Iris pigment epithelial cell (primary cell): ENCODE measurements at regions not wholly inside any gene's neighbourhood (a gene's known extent, or its start where the extent isn't known, plus 50 kb on each side); places are given as distances from the start of the nearest gene placed in this dataset.

ENCODE experiments used
- DNase-seq: peaks from one replicate; pipeline ENCODE4 v3.0.0-alpha.2; 2011; ENCODE audit warnings: low read depth

DNA sequence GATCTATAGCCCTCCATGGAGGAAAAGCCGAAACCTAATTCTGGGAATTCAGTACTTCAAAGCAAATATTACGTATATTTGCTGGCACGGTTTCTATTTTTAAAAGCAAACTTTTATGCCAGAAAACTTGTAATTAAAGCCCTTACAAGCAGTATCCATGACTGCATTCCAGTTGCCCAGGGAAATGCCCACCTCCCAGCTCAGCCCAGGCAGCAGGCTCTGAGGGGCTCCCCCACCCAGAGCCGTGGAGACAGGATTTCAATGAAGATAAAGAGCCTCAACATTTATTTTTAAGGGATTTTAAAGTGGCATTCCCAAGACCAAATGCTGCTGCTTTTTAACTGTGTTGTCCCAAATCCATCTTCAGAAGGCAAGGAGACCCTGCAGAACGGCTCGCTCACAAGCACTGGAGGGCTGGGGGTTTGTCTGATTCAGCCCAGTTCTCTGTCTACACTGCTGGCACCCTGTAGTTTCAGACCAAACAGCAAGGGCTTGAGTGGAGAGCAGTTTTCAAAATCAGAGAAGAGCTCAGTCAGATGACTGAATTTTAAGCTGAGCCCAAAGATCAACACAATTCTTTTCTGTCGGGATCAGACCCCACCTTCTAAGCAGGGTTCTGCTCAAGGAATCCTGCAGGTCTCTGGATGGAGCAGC lies 105.1 kb downstream of the KCNF1 start:
- no peak for DNase-seq

DNA sequence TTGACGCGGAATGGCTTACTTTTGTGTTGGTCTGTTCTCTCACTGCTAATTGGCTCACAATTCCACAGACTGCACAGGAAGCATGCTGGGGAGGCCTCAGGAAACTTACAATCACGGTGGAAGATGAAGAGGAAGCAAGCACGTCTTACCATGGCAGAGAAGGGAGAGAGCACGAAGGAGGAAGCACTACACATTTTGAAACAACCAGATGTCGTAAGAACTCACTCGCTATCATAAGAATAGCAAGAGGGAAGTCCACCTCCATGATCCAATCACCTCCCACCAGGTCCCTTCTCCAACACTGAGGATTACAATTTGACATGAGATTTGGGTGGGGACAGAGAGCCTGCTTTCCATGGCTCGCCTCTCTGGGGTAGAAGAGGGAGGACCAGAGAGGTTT lies 106.2 kb downstream of the KCNF1 start:
- DNase-seq, result no peak

DNA sequence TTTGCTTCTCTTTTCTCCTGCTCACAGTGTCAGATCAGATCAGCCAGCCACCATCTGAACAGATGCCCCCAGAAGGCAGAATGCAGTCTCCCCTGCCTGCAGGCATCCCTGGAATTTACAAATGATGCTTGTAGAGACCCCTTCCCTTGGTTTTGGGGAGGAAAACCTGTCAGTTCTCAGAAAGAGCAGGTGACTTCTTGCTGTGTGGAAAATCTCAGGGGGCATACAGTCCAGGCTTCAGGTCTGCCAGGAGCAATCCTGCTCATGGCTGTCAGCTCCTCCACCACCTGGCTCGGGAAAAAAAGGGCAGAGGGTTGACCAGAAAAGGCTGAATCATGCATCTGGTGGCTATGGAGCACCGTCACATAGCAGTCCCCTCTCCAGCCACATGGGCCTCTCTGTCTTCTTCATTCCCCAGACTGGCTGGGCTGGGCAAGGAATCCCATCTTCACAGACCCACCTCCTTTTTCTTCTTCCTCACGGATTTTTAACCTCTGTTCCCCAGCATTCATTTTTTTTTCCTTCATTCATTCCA lies 107.0 kb downstream of the KCNF1 start:
- DNase-seq, result no peak

DNA sequence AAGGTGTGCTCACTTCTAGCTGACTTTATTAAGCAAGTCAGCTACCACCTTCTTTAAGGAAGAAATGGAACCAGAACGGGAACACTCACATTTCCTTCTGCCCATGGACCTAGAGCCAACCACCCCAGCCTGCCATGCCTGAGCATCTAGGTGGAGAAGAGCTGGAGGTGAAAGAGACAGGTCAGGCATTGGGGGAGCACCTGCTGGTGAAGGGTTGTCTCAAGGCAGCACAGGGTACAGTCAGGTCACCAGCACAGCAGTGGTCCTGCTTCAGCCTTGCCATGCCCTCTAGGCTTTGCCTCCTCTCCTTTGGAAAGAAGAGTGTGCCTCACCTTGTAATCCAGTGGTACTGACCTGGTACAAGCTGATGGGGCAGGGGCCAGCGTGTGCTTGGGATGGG lies 107.9 kb downstream of the KCNF1 start:
- DNase-seq, result no peak

DNA sequence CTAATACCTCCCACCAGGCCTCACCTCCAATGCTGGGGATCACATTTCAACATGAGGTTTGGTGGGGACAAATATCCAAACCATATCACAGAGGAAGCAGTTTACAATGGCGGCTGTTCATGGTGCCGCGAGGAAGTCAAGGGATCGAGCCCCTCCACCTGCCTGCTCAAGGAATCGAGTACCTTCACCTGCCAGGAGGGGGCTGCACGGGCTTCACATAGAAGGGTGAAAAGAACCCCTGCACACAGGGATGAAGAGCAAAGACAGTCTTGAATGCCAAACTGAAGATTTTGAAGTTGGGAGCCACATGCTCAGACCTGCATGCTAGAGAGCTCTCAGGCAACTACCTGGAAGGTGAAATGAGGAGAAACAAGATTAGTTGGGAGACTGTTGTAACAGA lies 110.3 kb downstream of the KCNF1 start:
- DNase-seq, result no peak

DNA sequence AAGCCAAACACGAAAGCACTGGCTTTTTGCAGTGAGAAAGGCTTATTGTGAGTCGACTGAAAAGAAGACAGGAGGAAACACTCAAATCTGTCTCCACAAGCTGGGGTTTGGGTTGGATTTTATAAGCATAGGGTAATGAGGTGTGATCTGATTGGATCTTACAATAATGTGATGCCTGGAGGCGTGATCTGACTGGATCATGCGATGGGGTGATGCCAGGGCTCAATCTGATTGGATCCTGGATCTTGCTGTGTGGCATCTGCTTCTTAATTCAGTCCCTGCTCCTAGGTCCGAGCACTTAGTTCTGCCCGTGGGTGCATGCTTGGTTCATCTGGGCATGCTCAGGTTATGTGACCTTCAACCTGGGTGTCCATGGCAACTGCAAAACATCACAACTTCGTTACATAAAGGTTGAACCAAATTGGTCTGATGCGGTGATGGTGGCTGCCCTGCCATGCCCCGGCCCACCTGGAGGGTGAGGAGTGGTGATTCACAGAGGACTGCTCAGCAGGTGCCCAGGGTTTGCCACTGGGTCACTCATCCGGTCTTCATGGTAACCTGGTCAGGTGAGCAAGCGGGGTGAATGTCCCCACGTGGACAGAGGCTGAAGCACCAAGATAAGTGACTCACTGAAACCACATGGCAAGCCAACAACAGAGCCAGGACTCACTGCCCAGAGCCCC lies 111.0 kb downstream of the KCNF1 start:
- DNase-seq, result no peak

DNA sequence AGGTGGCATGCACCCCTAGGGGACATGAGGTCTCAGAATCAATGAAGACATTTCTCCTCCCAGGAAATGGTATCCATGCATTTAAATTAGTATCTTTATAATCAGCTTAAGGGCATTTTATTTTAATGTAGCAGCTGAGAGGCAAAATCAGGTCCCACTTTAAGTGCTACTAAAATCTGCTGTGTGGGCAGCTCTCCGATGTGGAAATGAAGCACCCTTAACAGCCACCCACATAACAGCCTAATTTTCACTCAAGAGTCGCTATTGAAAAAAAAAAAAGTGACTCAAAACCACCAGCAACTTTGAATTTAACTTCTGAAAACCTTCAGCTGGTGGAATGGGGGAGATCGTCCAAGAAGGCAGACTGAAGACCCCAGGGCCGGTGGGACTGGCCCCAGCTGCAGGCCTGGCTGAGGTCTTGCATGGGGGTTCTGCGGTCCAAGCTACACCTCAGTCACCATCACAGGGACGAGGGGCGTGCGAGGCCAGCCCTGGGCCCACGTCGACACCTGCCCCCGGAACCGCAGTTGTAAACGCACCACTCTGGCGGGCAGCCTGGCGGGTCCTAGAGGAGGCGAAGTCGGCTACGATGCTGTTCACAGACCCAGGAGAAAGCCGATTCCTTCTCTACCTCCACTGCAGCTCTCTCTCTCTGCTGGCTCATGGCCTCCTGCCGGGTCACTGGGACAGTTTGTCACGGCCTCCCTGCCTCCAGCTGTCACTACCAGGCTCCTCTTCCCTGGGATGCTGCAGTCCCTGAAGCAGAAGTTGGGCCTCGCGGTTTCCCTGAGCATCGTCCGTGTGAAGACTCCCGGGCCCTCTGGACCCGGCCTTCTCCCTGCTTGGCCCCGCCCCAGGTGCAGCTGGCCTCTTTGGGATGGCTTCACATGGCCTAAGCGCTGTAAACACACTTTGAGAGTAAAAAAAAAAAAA lies 111.9 kb downstream of the KCNF1 start:
- no peak for DNase-seq

DNA sequence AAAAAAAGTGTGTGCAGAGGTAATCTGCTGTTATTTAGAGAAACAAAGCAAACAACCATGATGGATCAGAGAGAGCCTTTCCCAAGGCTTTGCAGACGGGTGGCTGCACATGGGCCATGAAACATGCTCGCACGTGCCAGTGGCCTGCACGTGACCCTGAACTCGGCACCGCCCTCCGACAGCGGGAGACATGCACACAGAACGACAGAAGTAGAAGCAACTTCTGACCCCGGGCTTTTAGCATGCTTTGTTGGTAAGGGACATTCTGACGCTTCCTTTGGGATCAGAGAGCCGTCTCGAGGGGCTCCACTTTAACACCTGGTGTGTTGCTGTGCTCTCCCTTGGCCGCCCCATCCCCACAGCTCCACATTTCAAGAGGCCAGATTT lies 112.5 kb downstream of the KCNF1 start:
- DNase-seq, result no peak

DNA sequence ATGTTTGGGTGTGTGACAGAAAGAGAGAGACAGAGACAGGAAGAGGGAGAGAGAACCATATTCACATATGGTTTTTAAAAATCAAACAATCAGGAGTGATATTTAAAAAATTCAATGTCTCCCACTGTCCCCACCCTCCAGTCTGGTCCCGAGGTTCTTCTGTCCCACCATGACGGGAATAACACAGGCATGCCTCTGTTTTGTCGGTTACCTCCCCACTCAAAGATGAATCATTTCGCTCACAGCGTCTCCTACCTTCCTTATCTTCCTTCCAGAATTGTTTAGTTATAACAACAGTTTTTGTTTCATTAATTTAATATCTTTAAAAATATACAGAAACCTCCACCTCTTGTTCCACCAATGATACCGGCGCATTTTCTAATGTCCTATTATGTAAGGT lies 113.0 kb downstream of the KCNF1 start:
- no peak for DNase-seq

DNA sequence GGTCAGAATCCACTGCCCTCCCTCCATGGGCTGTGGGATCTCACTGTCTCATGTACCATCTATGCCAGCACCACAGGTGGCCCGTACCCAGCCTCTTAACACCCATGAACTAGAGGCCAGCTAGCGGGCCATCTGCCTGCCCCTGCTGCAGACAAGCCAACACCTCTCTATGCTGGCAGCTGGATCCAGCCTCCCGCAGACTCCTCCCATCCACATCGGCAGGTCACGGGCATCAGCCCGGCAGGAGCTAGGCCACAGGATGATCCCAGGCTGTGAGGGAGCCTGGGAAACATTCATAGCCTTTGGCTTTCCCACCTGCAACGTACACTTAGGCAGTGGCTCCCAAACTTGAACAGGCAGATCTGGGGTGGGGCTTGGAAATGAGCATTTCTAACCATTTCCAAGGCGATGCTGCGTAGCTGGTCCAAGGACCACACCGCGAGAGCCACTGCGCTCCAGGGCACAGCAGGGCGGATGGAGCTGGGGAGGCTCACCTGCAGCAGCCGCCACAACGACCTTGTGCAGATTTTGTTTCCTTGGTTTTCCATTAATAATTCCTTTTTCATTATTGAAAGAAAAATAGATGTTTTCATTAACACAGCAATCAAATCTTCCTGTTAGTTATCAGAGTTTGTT lies 114.7 kb downstream of the KCNF1 start:
- DNase-seq, result no peak

DNA sequence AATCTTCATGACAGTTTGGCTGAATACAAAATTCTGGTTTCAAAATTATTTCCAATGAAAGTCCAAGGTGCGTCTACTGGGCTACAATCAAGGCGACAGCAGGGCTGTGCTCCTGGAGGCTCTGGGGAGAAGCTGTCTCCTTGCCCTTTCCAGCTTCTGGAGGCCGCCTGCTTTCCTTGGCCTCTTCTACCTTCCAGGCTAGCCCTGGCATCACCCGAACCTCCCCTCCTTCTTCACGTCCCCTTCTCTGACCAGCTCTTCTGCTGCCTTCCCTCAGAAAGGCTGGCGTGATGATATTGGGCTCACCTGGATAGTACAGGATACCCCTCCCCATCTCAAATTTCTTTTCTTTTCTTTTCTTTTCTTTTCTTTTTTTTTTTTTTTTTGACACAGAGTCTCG lies 115.5 kb downstream of the KCNF1 start:
- no peak for DNase-seq

DNA sequence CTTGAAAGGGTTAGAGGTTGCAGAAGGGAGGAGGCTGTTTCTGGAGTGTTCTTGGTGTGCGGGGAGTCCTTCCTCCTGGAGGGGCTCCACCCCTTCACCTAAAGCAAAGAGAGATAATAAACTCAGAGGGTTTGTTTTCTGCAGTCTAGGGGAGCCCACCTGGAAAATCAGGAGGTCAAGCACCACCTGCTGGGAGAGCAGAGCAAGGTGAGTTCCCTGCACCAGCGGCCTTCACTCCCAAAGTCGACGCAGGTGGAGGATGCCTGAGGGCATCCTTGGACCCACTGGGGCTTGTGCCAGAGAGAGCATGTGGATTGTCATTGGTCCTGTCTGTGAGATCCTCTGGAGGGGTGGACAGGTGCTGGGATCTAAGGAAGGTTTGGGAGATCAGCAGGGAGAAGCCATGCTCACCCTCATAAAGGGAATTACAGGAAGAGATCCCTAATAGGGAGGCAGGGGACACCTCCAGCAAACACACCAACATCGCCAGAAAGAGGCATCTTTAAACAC lies 116.7 kb downstream of the KCNF1 start:
- no peak for DNase-seq

DNA sequence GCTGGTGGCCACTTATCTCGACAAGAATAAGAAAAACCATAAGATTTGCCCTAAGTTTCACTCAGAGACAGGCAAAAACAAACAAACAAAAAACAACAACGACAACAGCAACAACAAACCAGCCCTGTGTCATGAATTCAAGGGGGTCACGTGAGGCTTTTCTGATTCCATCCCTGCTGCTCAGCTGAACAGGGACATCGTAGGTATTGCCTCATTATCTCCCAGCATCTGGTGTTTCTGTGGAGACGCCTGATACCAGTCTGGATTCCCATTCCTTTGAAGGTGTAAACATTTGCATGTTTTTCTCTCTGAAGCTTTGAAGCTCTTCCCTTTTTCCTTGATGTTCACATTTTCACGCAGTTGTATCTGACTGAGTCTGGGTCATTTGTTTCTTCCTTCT lies 117.4 kb downstream of the KCNF1 start:
- no peak for DNase-seq

DNA sequence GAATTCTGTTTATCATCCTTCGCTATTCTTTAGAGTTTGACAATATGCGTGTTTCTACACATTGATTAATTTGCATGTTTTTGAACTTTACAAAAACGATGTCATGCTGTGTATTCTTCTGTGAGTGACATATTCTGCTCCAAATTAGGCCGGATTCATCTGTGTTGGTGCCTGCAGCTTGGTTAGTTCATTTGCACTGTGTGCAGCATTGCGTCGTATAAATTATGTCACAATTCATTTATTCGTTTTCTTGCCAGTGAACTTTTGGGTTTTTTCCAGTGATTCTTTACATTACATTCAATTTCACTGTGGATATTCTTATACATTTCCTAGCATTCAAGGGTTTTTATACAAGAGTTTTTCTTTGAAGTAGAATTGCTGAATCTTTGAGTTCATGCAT lies 118.3 kb downstream of the KCNF1 start:
- no peak for DNase-seq

DNA sequence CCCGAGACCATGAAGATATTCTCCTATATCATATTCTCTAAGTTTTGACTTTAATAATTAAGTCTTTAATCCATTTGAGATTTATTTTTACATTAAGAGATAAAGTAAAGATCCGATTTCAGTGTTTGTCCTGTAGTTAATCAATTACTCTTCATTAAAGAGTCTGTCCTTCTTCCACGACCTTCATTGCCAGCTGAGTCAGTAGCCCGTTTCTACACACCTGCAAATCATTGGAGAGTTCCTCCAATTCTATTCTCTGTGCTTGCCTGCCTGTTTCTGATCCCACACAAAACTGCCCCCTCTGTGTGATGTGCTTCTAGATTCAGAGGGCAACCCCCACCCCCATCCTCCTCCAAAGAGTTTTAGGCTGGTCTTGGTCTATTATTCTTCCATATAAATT lies 119.2 kb downstream of the KCNF1 start:
- DNase-seq, result no peak

DNA sequence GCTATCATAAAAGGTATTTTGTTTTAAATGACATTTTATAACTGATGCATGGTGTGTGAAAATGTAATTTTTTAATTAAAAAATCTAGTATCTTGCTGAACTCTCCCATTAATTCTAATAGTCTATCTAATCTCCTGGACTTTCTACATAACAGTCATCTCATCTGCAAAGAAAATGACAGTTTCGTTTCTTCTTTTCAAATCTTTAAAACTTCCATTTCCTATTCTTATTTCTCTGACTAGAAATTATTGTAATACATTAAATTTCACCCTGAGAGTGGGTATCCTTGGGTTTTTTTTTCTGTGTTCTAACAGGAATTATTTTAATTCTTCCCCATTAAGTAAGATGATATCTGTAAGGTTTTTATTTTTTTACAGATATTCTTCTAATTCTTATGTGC lies 120.1 kb downstream of the KCNF1 start:
- no peak for DNase-seq

DNA sequence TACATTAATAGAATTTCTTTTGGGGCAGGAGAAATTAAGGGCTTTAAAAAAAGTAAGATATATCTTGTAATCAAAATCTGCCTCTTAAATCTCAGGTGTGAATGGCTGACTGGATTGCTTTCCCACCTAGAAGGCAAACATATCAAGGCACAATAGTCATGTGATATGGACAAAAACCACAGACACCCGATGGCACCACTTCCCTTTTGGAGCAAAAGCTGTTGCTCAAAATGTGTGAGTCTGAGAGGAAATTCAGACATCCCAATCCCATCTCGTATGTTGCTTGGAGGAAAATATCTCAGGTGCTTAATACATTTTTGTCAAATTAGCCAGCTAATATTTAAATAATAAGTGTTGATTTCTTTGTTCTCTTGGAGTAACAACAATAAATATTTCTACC lies 120.7 kb downstream of the KCNF1 start:
- no peak for DNase-seq

DNA sequence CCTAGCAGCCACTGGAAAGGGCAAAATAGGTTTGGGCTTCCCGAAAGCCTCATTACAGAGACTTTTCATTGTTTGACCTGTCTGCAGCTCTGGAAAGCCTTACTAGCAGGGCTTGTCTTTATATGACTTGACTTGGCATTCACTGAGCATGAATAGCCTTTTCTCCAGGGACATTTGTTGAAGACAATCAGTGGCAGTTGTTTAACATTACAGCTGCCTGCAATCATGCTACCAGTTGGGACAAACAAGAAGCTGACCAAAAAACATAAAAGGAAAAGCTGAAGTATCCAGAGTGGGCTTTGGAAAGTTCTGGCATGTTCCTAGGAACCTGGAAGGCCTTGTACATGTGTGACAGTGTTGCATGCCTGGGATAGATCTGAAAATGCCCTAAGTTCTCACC lies 121.4 kb downstream of the KCNF1 start:
- no peak for DNase-seq

DNA sequence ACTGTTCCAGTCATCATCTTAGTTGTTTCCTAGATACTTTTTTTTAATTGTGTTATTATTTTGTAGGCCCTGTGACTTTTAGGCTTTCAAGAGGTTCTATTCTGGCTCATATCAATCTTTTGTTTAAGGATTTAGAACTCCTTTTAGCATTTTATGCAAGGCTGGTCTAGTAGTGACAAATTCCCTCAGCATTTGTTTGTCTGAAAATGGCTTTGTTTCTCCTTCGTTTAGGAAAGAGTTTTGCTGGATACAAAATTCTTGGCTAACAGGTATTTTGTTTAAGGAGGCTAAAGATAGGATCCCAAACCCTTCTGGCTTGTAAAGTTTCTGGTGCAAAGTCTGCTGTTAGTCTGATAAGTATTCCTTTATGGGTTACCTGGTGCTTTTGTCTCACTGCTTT lies 116.6 kb upstream of the SLC66A3 start:
- no peak for DNase-seq

DNA sequence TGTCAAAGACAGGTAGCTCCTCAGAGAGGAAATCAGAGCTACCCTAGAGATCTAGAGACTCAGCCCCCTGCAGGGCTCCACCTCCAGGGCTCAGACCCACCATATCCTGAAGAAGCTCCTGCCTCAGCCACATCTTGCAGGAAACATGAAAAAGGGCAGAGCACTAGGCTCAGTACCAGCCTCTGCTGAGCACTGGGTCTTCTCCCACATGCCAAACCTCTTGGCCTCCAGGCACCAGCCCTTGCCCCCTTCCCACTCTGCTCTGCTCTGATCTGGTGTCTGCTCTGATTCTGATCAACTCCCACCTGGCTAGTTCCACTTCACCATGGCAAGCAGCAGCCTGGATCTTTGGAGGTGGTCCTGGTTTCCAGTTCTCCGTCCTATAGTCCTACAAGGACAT lies 114.3 kb upstream of the SLC66A3 start:
- no peak for DNase-seq

DNA sequence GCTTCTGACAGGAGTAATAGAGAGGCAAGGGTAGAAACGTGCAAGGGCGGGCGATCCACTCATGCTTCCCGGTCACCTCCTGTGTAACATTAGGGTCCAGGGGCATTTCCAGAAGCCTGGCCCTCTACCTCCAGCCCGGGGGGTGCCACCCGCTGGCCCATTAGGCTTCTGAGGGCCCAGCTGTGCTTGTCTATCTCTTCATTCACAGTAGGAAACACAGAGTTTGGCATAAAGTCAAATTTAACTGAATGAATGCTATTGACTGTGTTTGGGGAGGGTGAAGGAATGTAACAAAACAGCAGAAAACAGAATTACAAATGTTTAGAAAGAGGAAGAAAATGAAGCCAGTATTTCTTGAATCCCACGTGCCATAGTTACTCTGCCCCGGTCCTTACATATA lies 112.4 kb upstream of the SLC66A3 start:
- DNase-seq, result no peak

DNA sequence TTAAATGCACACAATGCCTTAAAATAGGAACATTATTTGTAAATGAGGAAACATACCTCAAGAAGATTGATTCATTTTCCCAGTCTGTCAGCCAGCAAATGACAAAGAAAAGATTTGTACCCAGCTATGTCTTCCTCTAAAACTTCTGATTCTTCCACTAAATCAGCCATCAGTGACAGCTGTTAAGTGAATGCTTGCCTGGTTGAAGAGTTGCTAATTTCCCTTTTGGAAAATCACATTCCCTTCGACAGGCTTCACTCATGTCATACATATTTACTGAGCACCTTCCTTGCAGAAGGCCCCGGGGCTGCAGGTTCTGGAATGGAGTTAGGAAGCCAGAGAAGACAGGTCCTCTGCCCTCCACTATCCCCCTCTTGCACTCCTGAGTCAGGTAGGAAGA lies 112.0 kb upstream of the SLC66A3 start:
- DNase-seq, result no peak
